Thyroid gland (tissue), 4 donors: ENCODE measurements at regions not wholly inside any gene's neighbourhood (a gene's known extent, or its start where the extent isn't known, plus 50 kb on each side); places are given as distances from the start of the nearest gene placed in this dataset.

Experiments
- CTCF ChIP-seq, 6 experiments: fragments of 200-600 bp in 3 of 6; fragments of 450-650 bp in 3 of 6; sonication (generic) in 3 of 6; IDR thresholded peaks; one replicate each; pipeline ENCODE4 v1.5.1; 2016 to 2019; ENCODE audit warnings: antibody characterized with exemption in 6 of 6, mild to moderate bottlenecking in 2 of 6, inconsistent platforms in 1 of 6, moderate library complexity in 1 of 6
- POLR2A ChIP-seq, 2 donors: fragments of 450-650 bp; IDR thresholded peaks; one replicate each; pipeline ENCODE4 v1.6.1; 2017; ENCODE audit warnings: antibody characterized with exemption in 2 of 2, mild to moderate bottlenecking in 2 of 2, moderate library complexity in 1 of 2

- no peak for TF ChIP-seq CTCF (IDR thresholded peaks at IDR 0.05)
- no peak for TF ChIP-seq POLR2A (IDR thresholded peaks at IDR 0.05)
These were observed 141.3 kb upstream of the THUMPD2 start for GRCh38 chr2:39920307-39920801.
